CD14-positive monocyte (primary cell): ENCODE measurements at regions not wholly inside any gene's neighbourhood (a gene's known extent, or its start where the extent isn't known, plus 50 kb on each side); places are given as distances from the start of the nearest gene placed in this dataset.

Experiments used
- DNase-seq, 3 donors: peaks; one replicate each; pipeline ENCODE4 v3.0.0-alpha.2; 2011 to 2022
- H2AFZ ChIP-seq: 2 replicates; pipeline ENCODE4 v1.6.0; 2012; ENCODE audit warnings: mild to moderate bottlenecking, low read depth, low read length, inconsistent platforms; ENCODE audit not compliant: insufficient read depth, poor library complexity, severe bottlenecking
- H3K27ac ChIP-seq, 2 donors: 1 replicate in 1 of 2; 2 replicates in 1 of 2; pipeline ENCODE4 v1.5.1; 2012 to 2013; ENCODE audit warnings: low read length in 2 of 2, control low read depth in 1 of 2, inconsistent platforms in 1 of 2, low read depth in 1 of 2, mild to moderate bottlenecking in 1 of 2
- H3K27me3 ChIP-seq, 2 donors: one replicate each; pipeline versions ENCODE4 v1.6.0 to v1.6.1; 2011 to 2013; ENCODE audit warnings: low read length in 2 of 2; ENCODE audit not compliant: control insufficient read depth in 2 of 2, insufficient read depth in 2 of 2
- H3K36me3 ChIP-seq, 2 donors: replicated peaks in 1 of 2; 1 replicate in 1 of 2; 2 replicates in 1 of 2; pipeline versions ENCODE4 v1.5.1 to v1.6.1; 2012 to 2013; ENCODE audit warnings: low read length in 2 of 2, control low read depth in 1 of 2, inconsistent platforms in 1 of 2, mild to moderate bottlenecking in 1 of 2; ENCODE audit not compliant: insufficient read depth in 2 of 2, control insufficient read depth in 1 of 2
- H3K4me1 ChIP-seq, 2 donors: 1 replicate in 1 of 2; 2 replicates in 1 of 2; pipeline versions ENCODE4 v1.5.1 to v1.6.1; 2012 to 2013; ENCODE audit warnings: low read length in 2 of 2, control low read depth in 1 of 2, inconsistent platforms in 1 of 2, mild to moderate bottlenecking in 1 of 2, moderate library complexity in 1 of 2; ENCODE audit not compliant: insufficient read depth in 2 of 2, control insufficient read depth in 1 of 2
- H3K4me2 ChIP-seq: replicated peaks from 2 replicates; pipeline ENCODE3; 2012; ENCODE audit warnings: low read length, moderate library complexity, mild to moderate bottlenecking; ENCODE audit not compliant: poor library complexity, severe bottlenecking; ENCODE audit errors: extremely low read depth
- H3K4me3 ChIP-seq, 3 experiments: fragments of 200-600 bp in 1 of 3; sonication (generic) in 1 of 3; replicated peaks in 1 of 3; 1 replicate in 2 of 3; 2 replicates in 1 of 3; pipeline ENCODE4 v1.5.1; 2011 to 2013; ENCODE audit warnings: low read length in 3 of 3, mild to moderate bottlenecking in 3 of 3, control low read depth in 2 of 3, low read depth in 2 of 3, inconsistent platforms in 1 of 3, moderate library complexity in 1 of 3
- H3K79me2 ChIP-seq: 2 replicates; pipeline ENCODE4 v1.6.0; 2012; ENCODE audit warnings: mild to moderate bottlenecking, control low read depth, inconsistent platforms, low read length, moderate library complexity; ENCODE audit not compliant: insufficient read depth
- H3K9ac ChIP-seq: 2 replicates; pipeline ENCODE4 v1.6.0; 2017; ENCODE audit warnings: low read length, mild to moderate bottlenecking; ENCODE audit not compliant: insufficient read depth, poor library complexity, severe bottlenecking
- H3K9me3 ChIP-seq, 2 donors: replicated peaks in 1 of 2; 1 replicate in 1 of 2; 2 replicates in 1 of 2; pipeline versions ENCODE4 v1.5.1 to v1.6.1; 2012 to 2013; ENCODE audit warnings: low read length in 2 of 2, control low read depth in 1 of 2; ENCODE audit not compliant: control insufficient read depth in 1 of 2, insufficient read depth in 1 of 2
- H4K20me1 ChIP-seq: 2 replicates; pipeline ENCODE4 v1.6.0; 2012; ENCODE audit warnings: mild to moderate bottlenecking, low read length, control low read depth, moderate library complexity; ENCODE audit not compliant: insufficient read depth
- H3K27ac Mint-ChIP-seq, 7 donors: one replicate each; pipeline ENCODE4 v1.8.0; 2020; ENCODE audit warnings: mild to moderate bottlenecking in 7 of 7, mixed read lengths in 7 of 7, moderate library complexity in 6 of 7, inconsistent platforms in 2 of 7
- H3K27me3 Mint-ChIP-seq, 3 donors: one replicate each; pipeline ENCODE4 v1.8.0; 2021 to 2022; ENCODE audit warnings: low read depth in 3 of 3, mild to moderate bottlenecking in 3 of 3, mixed read lengths in 3 of 3, moderate library complexity in 3 of 3, inconsistent platforms in 1 of 3
- H3K36me3 Mint-ChIP-seq, 2 donors: one replicate each; pipeline ENCODE4 v1.8.0; 2020; ENCODE audit warnings: mixed read lengths in 2 of 2, inconsistent platforms in 1 of 2, mild to moderate bottlenecking in 1 of 2
- H3K4me1 Mint-ChIP-seq: one replicate; pipeline ENCODE4 v1.8.0; 2020; ENCODE audit warnings: mild to moderate bottlenecking, mixed read lengths
- H3K4me3 Mint-ChIP-seq, 2 donors: one replicate each; pipeline ENCODE4 v1.8.0; 2020; ENCODE audit warnings: mild to moderate bottlenecking in 2 of 2, mixed read lengths in 2 of 2, moderate library complexity in 1 of 2
- H3K9me3 Mint-ChIP-seq, 7 donors: one replicate each; pipeline ENCODE4 v1.8.0; 2020 to 2022; ENCODE audit warnings: mixed read lengths in 7 of 7, mild to moderate bottlenecking in 6 of 7, moderate library complexity in 6 of 7, inconsistent platforms in 2 of 7
- CTCF ChIP-seq: fragments of 200-600 bp; IDR thresholded peaks from one replicate; pipeline ENCODE4 v1.8.0; 2022; ENCODE audit warnings: antibody characterized with exemption, mild to moderate bottlenecking
- WGBS: methylation state at CpG from one replicate; pipeline ENCODE4 v1.1.5; 2013; ENCODE audit warnings: missing lambda C conversion rate; ENCODE audit not compliant: insufficient coverage; 5-methylcytosine and 5-hydroxymethylcytosine counted together
- intact Hi-C, 2 donors: fragments of 100-400 bp; cut with micrococcal nuclease; formaldehyde crosslinking; loops; one replicate each; pipeline versions ENCODE4 v1.15.0 to v1.15.1; 2023

- Histone ChIP-seq H3K79me2 (no peaks in the 10 kb centered on the region), H3K27me3 (no peaks in the 10 kb centered on the region), H3K36me3 (no peaks in the 10 kb centered on the region), H4K20me1 (no peaks in the 10 kb centered on the region), H3K4me3 (no peak overlapping the region), H3K4me1 (no peaks in the 10 kb centered on the region), H3K9me3 (peaks cover 0 to 5% of the 10 kb centered on the region in 2 donors), H2AFZ (no peak overlapping the region), H3K9ac (no peak overlapping the region), H3K4me2 (no peak overlapping the region), H3K27ac (no peak overlapping the region)
- TF ChIP-seq CTCF = no peak
- no peaks in the 10 kb centered on the region for H3K36me3 Mint-ChIP-seq
- H3K9me3 Mint-ChIP-seq = peaks cover 0 to 21% (median 8%) of the 10 kb centered on the region in 7 donors
- DNase-seq = no peak
- no CpG with 5 or more reads among the region's 2 CpGs for WGBS
- H3K27me3 Mint-ChIP-seq = peaks cover 0 to 2% (median 0%) of the 10 kb centered on the region in 3 donors
- H3K4me3 Mint-ChIP-seq = no peak overlapping the region
- intact Hi-C loops = no loop called here
- H3K27ac Mint-ChIP-seq = no peak overlapping the region
- H3K4me1 Mint-ChIP-seq = peaks cover 4% of the 10 kb centered on the region
These were observed 1023.2 kb upstream of the ZEB2 start for GRCh38 chr2:145543155-145543554.

GRCh38 chr2:145541028-145541427, 1021.1 kb upstream of the ZEB2 start:
- no peak overlapping the region for H3K4me3 Mint-ChIP-seq
- H3K4me1 Mint-ChIP-seq = no peaks in the 10 kb centered on the region
- no peaks in the 10 kb centered on the region for H3K36me3 Mint-ChIP-seq
- peaks cover 0 to 2% (median 0%) of the 10 kb centered on the region in 3 donors for H3K27me3 Mint-ChIP-seq
- Histone ChIP-seq H2AFZ (no peak overlapping the region), H3K9ac (no peak overlapping the region), H3K27me3 (no peaks in the 10 kb centered on the region), H3K79me2 (no peaks in the 10 kb centered on the region), H3K36me3 (no peaks in the 10 kb centered on the region), H3K27ac (no peak overlapping the region), H3K4me1 (no peaks in the 10 kb centered on the region), H3K4me3 (no peak overlapping the region), H3K9me3 (peaks cover 0 to under 1% of the 10 kb centered on the region in 2 donors), H4K20me1 (no peaks in the 10 kb centered on the region), H3K4me2 (no peak overlapping the region)
- H3K9me3 Mint-ChIP-seq = peaks cover 0 to 16% (median 7%) of the 10 kb centered on the region in 7 donors
- DNase-seq = no peak
- no peak for TF ChIP-seq CTCF
- no peak overlapping the region for H3K27ac Mint-ChIP-seq
- no CpG with 5 or more reads among the region's 2 CpGs for WGBS
- intact Hi-C loops = no loop called here
